Putamen (tissue), 1 donor: ENCODE measurements at regions not wholly inside any gene's neighbourhood (a gene's known extent, or its start where the extent isn't known, plus 50 kb on each side); places are given as distances from the start of the nearest gene placed in this dataset.
"Not testable (repeated sequence)": the region's sequence is repeated elsewhere in the genome, so short reads cannot be mapped to it uniquely, and the experiment has no call there.

Experiments
- DNase-seq: peaks from one replicate; pipeline ENCODE4 v3.0.0-alpha.2; 2016; ENCODE audit warnings: low spot score

DNA sequence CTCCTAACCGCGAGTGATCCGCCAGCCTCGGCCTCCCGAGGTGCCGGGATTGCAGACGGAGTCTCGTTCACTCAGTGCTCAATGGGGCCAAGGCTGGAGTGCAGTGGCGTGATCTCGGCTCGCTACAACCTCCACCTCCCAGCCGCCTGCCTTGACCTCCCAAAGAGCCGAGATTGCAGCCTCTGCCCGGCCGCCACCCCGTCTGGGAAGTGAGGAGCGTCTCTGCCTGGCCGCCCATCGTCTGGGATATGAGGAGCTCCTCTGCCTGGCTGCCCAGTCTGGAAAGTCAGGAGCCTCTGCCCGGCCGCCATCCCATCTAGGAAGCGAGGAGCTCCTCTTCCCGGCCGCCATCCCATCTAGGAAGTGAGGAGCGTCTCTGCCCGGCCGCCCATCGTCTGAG, 58.8 kb upstream of the ANKRD30BL start:
- DNase-seq = not testable (repeated sequence)

DNA sequence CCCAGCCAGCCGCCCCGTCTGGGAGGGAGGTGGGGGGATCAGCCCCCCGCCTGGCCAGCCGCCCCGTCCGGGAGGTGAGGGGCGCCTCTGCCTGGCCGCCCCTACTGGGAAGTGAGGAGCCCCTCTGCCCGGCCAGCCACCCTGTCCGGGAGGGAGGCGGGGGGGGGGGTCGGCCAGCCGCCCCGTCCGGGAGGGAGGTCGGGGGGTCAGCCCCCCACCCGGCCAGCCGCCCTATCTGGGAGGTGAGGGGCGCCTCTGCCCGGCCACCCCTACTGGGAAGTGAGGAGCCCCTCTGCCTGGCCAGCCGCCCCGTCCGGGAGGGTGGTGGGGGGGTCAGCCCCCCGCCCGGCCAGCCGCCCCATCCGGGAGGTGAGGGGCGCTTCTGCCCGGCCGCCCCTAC, 60.1 kb upstream of the ANKRD30BL start:
- DNase-seq = not testable (repeated sequence)

GRCh38 chr2:132252191-132252893, 90.6 kb upstream of the ANKRD30BL start:
- DNase-seq = no peak

DNA sequence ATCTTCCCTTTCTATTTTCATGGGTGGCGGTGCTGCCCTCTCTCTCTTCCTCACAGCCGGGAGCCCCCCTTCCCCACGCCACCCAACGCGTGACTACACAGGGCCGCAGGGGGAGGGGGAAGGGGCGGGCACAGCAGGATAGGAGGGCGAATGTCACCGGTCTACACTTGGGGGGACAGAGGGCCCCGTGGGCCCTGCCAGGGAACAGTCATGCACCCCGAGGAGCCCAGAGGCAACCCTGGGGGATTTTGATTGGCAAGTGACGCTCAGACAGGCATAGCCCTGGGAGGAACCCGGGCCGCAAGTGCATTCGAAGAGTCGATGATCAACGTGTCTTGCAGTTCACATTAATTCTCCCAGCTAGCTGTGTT, 91.1 kb upstream of the ANKRD30BL start:
- DNase-seq = no peak

DNA sequence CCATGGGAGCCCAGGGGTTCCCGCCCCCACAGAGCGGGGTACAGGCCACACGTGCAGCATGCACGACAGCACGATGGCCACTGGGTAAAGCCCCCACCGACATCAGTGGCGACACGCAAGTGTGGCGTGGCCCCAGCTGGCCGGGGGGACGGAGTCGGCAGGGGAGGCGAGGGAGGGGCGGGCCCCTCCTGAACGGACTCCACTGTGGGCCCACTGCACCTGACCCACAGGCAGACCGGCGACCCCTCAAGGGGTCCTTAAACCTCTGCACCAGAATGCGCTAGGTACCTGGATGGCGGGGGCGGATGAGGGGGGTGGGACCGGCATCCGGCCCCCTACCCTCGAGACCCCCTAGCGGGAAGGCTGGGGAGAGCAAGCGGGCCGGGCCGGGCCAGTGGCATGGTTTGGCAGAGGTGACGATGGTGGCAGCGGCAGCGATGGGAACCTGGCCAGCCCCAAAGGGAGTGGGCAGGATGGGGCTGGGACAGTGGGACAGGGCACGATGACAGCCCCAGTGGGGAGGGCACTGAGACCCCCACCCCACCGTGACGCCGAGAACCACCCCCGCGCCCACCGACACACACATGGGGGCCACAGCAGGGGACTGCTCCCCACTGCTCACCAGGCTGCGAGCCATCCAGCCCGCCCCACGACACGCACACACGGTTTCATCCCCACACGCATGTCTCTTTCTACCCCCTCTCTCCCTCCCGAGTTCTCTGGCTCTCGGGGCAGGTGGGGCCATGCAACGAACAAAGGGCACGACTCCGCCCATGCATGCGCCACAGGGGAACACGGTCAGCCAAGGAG, 91.9 kb upstream of the ANKRD30BL start:
- no peak for DNase-seq

- DNase-seq = not testable (repeated sequence)
These were observed 92.7 kb upstream of the ANKRD30BL start for GRCh38 chr2:132254306-132254919.

DNA sequence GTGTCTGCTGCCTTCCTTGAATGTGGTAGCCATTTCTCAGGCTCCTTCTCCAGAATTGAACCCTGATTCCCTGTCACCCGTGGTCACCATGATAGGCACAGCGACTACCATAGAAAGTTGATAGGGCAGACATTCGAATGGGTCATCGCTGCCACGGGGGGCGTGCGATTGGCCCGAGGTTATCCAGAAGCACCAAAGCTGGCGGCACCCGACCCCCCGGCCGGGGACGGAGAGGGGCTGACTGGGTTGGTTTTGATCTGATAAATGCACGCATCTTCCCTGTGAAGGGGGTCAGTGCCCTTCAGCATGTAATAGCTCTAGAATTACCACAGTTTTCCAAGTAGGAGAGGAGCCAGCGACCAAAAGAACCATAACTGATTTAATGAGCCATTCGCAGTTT, 94.0 kb upstream of the ANKRD30BL start:
- no peak for DNase-seq

DNA sequence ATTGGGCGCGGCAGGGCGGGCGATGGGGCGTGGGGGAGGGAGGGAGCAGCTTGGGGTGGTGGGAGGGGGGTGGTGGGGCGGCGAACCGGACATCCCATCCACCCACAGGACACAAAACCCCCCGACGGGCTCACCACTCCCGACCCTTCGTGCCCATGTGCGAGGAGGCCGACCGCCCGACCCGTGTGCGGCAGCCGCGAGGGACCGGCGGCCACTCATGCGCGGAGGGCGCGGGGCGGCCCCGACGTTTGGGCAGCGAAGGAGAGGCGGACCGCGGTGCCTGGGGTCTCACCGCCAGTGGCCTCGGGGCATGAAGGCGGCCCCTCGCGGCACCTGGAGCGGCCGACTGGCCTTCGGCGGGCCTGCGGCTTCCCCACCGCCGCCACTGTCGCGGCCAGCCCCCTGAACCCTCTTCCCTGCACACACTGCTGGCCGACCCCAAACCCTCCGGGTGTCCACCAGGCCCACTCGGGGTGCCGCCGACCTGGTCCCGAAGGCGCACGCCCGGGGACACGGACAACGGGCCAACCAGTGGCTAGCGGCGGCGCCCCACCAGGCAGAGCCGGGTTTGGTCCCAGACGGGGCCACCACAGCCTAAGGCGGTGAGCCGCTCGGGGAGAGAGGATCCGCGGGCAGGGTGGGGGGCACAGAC, 94.6 kb upstream of the ANKRD30BL start:
- DNase-seq = no peak

- DNase-seq = not testable (repeated sequence)
These were observed 95.2 kb upstream of the ANKRD30BL start for GRCh38 chr2:132256903-132257300.

GRCh38 chr2:132257301-132258171, 95.8 kb upstream of the ANKRD30BL start:
- not testable (repeated sequence) for DNase-seq

DNA sequence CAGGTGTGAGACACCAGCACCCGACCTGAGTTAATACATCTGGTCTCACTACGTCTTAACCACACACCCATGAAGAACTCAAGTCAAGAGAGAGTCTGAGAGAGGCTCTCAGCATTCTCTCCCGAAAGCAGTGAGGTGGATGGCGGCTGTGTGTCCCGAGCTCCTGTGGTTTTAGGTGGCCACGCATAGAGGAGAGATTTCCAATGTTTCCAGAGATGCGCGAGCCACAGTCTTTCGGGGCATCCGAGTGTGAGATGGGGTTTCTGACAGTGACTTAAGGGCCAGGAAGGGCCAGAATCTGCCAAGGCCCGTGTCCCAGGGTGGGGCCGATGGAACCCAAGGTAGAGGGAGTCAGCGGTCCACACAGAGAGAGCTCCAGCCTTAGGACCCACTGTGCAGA, 97.5 kb upstream of the ANKRD30BL start:
- not testable (repeated sequence) for DNase-seq

DNA sequence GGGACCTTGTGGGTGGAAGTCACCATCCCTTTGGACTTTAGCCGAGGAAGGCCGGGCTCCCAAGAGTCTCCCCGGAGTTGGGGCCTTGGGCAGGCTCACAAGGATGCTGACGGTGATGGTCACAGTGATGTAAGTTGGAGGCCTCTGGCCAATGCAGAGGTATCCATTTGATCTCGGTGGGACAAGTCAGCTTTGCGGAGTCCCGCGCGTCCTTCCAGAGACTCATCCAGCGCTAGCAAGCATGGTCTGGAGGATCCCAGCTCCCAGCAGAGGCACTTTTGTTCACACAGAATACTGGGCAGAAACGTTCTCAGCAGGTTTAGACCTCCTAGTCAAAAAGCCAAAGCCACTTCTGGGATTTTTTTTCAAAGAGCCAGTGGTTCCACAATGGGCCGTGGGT, 103.8 kb upstream of the ANKRD30BL start:
- DNase-seq = not testable (repeated sequence)

GRCh38 chr2:132267105-132267497, 105.3 kb upstream of the ANKRD30BL start:
- no peak for DNase-seq

- DNase-seq = not testable (repeated sequence)
These were observed 105.9 kb upstream of the ANKRD30BL start for GRCh38 chr2:132267498-132268283.

- not testable (repeated sequence) for DNase-seq
These were observed 106.7 kb upstream of the ANKRD30BL start for GRCh38 chr2:132268284-132268976.

GRCh38 chr2:132268977-132269523, 107.3 kb upstream of the ANKRD30BL start:
- DNase-seq = no peak

GRCh38 chr2:132270255-132270654, 108.5 kb upstream of the ANKRD30BL start:
- no peak for DNase-seq

DNA sequence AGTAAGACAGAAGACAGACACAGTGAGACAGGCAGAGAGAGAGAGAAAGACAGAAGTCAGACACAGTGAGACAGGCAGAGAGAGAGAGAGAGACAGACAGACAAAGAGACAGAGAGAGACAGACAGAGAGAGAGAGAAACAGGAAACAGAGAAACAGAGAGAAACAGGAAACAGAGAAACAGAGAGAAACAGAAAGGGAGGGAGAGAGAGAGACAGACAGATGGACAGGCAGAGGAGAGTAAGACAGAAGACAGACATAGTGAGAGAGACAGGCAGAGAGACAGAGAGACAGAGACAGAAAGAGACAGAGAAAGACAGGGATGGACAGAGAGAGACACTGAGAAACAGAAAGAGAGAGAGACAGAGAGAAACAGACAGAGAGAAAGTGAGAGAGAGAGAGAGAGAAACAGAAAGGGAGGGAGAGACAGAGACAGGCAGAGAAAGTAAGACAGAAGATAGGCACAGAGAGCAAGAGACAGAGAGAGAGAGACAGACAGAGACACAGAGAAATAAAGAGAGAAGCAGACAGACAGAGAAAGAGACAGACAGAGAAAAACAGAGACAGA, 109.3 kb upstream of the ANKRD30BL start:
- no peak for DNase-seq

- DNase-seq = not testable (repeated sequence)
These were observed 110.0 kb upstream of the ANKRD30BL start for GRCh38 chr2:132271794-132272193.
